ENCODE measurements at regions not wholly inside any gene's neighbourhood (a gene's known extent, or its start where the extent isn't known, plus 50 kb on each side); places are given as distances from the start of the nearest gene placed in this dataset.
"Not testable (repeated sequence)": the region's sequence is repeated elsewhere in the genome, so short reads cannot be mapped to it uniquely, and the experiment has no call there.

DNA sequence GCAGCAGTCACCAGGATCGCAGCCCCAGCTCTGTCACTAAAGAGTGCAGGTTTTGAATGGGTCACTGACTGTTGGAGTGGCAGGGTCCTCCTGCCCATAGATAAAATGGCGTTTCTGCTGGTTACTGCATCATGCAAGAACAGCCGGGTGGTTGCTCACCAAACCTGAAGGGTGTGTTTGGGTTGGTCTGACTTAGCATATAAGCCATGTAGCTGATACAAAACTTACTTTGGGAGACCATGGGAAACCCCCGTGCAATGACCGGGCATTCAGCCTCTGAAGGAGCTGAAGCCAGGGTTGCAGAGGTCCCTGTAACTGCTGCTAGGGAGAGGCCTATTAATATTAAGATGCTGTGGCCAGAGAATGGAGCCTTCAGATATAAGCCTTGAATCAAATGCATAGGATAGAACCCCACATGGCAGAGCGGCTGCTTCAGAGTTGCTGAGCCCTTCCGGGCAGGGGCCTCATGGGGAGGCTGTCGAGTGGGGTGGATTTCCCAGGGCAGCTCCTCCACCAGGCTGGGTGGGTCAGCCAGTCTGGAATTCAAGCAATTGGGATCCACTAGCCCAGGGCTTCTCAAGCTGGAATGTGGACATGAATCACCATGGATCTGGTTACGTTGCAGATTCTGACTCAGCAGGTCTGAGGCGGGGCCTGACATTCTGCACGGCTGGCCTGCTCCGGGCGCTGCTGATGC, 70.9 kb upstream of the CTBP2 start:
- Histone ChIP-seq H3K4me1 (ENCODE audit: control insufficient read depth, insufficient read depth, low read length, poor library complexity, severe bottlenecking) (no peaks in the 10 kb centered on the region), H3K27ac (ENCODE audit: insufficient read depth, low read length, poor library complexity, severe bottlenecking) (no peak overlapping the region), H3K27me3 (ENCODE audit: control insufficient read depth, insufficient read depth, low read length) (no peaks in the 10 kb centered on the region), H3K4me3 (ENCODE audit: low read depth, low read length) (no peak overlapping the region), H3K36me3 (ENCODE audit: control insufficient read depth, insufficient read depth, low read length) (no peaks in the 10 kb centered on the region), H3K9me3 (ENCODE audit: control insufficient read depth in 2 of 2, low read length in 2 of 2) (no peaks in the 10 kb centered on the region)
- Mint-ChIP-seq H3K4me3 (no peak overlapping the region), H3K27ac (no peak overlapping the region), H3K4me1 (no peaks in the 10 kb centered on the region), H3K9me3 (peaks cover 0 to 6% (median 2%) of the 10 kb centered on the region in 7 donors), H3K36me3 (no peaks in the 10 kb centered on the region), H3K27me3 (no peaks in the 10 kb centered on the region)
- DNase-seq (no peak), ATAC-seq (ENCODE audit: low read depth in 2 of 2) (no peak)

DNA sequence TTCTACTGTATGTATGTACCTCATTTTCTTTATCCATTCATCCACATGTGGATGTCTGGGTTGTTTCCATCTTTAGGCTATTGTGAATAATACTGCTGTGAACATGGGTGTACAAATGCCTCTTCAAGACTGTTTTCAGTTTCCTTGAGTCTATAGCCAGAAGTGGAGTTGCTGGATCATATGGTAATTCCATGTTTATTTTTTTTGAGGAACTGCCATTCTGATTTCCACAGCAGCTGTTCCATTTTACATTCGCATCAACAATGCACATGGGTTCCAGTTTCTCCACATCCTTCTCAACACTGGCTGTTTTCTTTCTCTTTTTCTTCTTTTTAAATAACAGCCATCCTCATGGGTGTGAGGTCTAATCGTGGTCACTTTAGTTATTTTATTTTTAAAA, 69.9 kb upstream of the CTBP2 start:
- H3K27me3 ChIP-seq (ENCODE audit: control insufficient read depth, insufficient read depth, low read length), result no peaks in the 10 kb centered on the region
- H3K27ac ChIP-seq (ENCODE audit: insufficient read depth, low read length, poor library complexity, severe bottlenecking), result no peak overlapping the region
- no peaks in the 10 kb centered on the region for H3K36me3 ChIP-seq (ENCODE audit: control insufficient read depth, insufficient read depth, low read length)
- Mint-ChIP-seq H3K4me3 (no peak overlapping the region), H3K9me3 (peaks cover 0 to 6% (median 0%) of the 10 kb centered on the region in 7 donors), H3K4me1 (no peaks in the 10 kb centered on the region), H3K27ac (no peak overlapping the region), H3K36me3 (no peaks in the 10 kb centered on the region), H3K27me3 (no peaks in the 10 kb centered on the region)
- no peaks in the 10 kb centered on the region for H3K4me1 ChIP-seq (ENCODE audit: control insufficient read depth, insufficient read depth, low read length, poor library complexity, severe bottlenecking)
- ATAC-seq (ENCODE audit: low read depth in 2 of 2) (no peak), DNase-seq (no peak)
- H3K9me3 ChIP-seq (ENCODE audit: control insufficient read depth in 2 of 2, low read length in 2 of 2), result no peaks in the 10 kb centered on the region
- H3K4me3 ChIP-seq (ENCODE audit: low read depth, low read length), result no peak overlapping the region

DNA sequence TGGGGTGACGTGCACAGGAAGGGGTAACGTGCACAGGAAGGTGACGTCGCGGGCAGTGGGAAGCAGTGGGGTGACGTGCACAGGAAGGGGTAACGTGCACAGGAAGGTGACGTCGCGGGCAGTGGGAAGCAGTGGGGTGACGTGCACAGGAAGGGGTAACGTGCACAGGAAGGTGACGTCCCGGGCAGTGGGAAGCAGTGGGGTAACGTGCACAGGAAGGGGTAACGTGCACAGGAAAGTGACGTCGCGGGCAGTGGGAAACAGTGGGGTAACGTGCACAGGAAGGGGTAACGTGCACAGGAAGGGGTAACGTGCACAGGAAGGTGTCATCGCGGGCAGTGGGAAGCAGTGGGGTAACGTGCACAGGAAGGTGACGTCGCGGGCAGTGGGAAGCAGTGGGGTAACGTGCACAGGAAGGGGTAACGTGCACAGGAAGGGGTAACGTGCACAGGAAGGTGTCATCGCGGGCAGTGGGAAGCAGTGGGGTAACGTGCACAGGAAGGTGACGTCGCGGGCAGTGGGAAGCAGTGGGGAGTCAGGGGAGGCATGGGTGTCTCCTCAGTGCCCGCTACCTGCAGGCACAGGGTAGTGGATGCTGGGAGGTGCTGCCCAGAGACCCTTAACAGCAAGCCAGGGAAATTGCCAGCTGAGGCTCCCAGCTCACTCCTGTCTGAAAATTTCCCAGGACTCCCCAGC, 68.0 kb upstream of the CTBP2 start:
- not testable (repeated sequence) for H3K36me3 Mint-ChIP-seq; H3K9me3 Mint-ChIP-seq; H3K4me1 Mint-ChIP-seq; ATAC-seq (ENCODE audit: low read depth in 2 of 2); DNase-seq; H3K27ac ChIP-seq (ENCODE audit: insufficient read depth, low read length, poor library complexity, severe bottlenecking); H3K4me1 ChIP-seq (ENCODE audit: control insufficient read depth, insufficient read depth, low read length, poor library complexity, severe bottlenecking); H3K4me3 ChIP-seq (ENCODE audit: low read depth, low read length); H3K27me3 ChIP-seq (ENCODE audit: control insufficient read depth, insufficient read depth, low read length); H3K27me3 Mint-ChIP-seq; H3K9me3 ChIP-seq (ENCODE audit: control insufficient read depth in 2 of 2, low read length in 2 of 2); H3K27ac Mint-ChIP-seq; H3K36me3 ChIP-seq (ENCODE audit: control insufficient read depth, insufficient read depth, low read length)
- H3K4me3 Mint-ChIP-seq, result peak overlapping the region in 1 of 4 donors; percentile 43

DNA sequence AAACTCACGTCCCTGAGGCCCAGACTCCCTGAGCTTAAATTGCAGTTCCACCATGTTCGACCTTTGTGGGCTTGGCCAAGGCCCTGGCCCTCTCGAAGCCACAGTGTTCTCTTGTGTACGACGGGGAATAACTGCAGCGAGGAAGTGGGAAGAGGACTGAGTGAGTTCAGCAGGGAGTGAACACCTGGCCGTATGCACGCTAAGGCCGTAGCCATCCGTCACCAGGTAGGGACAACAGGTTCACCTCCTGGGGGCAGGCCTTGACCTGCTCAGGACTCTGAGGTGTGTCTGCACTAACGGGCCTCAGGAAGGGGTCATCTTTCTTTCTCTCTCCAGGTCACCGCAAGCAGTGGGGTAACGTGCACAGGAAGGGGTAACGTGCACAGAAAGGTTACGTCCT, 67.2 kb upstream of the CTBP2 start:
- Mint-ChIP-seq H3K4me1 (no peaks in the 10 kb centered on the region), H3K4me3 (no peak overlapping the region), H3K9me3 (peaks cover 0 to 10% (median 0%) of the 10 kb centered on the region in 7 donors), H3K27me3 (no peaks in the 10 kb centered on the region), H3K27ac (peak overlapping the region in 1 of 3 donors; percentile 56), H3K36me3 (no peaks in the 10 kb centered on the region)
- H3K27me3 ChIP-seq (ENCODE audit: control insufficient read depth, insufficient read depth, low read length), result no peaks in the 10 kb centered on the region
- ATAC-seq (ENCODE audit: low read depth in 2 of 2), result no peak
- no peaks in the 10 kb centered on the region for H3K4me1 ChIP-seq (ENCODE audit: control insufficient read depth, insufficient read depth, low read length, poor library complexity, severe bottlenecking)
- H3K9me3 ChIP-seq (ENCODE audit: control insufficient read depth in 2 of 2, low read length in 2 of 2), result no peaks in the 10 kb centered on the region
- H3K27ac ChIP-seq (ENCODE audit: insufficient read depth, low read length, poor library complexity, severe bottlenecking), result no peak overlapping the region
- no peak overlapping the region for H3K4me3 ChIP-seq (ENCODE audit: low read depth, low read length)
- no peak for DNase-seq
- no peaks in the 10 kb centered on the region for H3K36me3 ChIP-seq (ENCODE audit: control insufficient read depth, insufficient read depth, low read length)

DNA sequence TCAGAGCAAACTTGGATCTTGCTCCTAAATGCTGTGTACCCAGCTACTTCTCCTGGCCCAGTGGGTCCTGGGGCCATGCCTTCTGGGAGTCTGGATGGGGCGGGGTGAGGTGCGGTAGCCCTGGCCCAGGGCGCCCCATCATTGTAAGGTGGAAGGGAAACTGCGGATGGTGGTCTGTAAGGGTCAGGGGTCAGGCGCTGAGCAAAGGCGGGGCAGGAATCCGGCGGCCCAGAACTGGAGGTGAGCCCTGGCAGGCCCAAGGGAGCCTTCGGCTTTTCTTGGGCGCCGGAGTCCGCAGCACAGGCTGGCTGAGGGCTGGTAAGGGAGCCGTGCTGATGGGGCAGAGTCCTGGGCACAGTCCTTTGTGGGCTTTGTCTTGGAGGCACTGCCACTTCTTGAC, 66.5 kb upstream of the CTBP2 start:
- H3K9me3 ChIP-seq (ENCODE audit: control insufficient read depth in 2 of 2, low read length in 2 of 2), result no peaks in the 10 kb centered on the region
- peaks cover 0 to 10% (median 0%) of the 10 kb centered on the region in 7 donors for H3K9me3 Mint-ChIP-seq
- no peaks in the 10 kb centered on the region for H3K4me1 Mint-ChIP-seq
- H3K27ac Mint-ChIP-seq, result no peak overlapping the region
- no peaks in the 10 kb centered on the region for H3K36me3 ChIP-seq (ENCODE audit: control insufficient read depth, insufficient read depth, low read length)
- no peak overlapping the region for H3K27ac ChIP-seq (ENCODE audit: insufficient read depth, low read length, poor library complexity, severe bottlenecking)
- H3K4me1 ChIP-seq (ENCODE audit: control insufficient read depth, insufficient read depth, low read length, poor library complexity, severe bottlenecking), result no peaks in the 10 kb centered on the region
- H3K4me3 Mint-ChIP-seq, result no peak overlapping the region
- H3K27me3 ChIP-seq (ENCODE audit: control insufficient read depth, insufficient read depth, low read length), result no peaks in the 10 kb centered on the region
- no peak overlapping the region for H3K4me3 ChIP-seq (ENCODE audit: low read depth, low read length)
- DNase-seq (no peak), ATAC-seq (ENCODE audit: low read depth in 2 of 2) (no peak)
- no peaks in the 10 kb centered on the region for H3K27me3 Mint-ChIP-seq
- H3K36me3 Mint-ChIP-seq, result no peaks in the 10 kb centered on the region

DNA sequence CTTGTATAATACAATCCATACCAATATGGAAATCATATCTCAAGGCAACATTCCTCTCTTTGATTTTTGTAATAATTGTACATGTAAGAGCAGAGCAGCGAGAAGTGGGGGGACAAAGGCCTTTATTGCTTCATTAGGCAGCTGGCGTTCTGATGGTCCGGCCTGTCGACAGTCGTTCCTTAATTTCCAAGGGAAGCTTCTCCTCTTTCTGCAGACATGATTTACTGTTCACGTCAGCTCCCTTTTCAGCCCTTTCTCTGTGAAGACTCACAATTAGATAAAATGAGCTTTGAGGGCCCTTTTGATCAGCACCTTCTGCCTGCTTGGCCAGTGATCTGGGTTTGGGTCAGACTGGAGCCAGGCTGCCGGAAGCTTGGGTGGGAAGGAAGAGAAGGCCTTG, 65.6 kb upstream of the CTBP2 start:
- no peaks in the 10 kb centered on the region for H3K27me3 ChIP-seq (ENCODE audit: control insufficient read depth, insufficient read depth, low read length)
- H3K27ac ChIP-seq (ENCODE audit: insufficient read depth, low read length, poor library complexity, severe bottlenecking), result no peak overlapping the region
- no peaks in the 10 kb centered on the region for H3K27me3 Mint-ChIP-seq
- H3K4me3 Mint-ChIP-seq, result no peak overlapping the region
- no peaks in the 10 kb centered on the region for H3K4me1 ChIP-seq (ENCODE audit: control insufficient read depth, insufficient read depth, low read length, poor library complexity, severe bottlenecking)
- no peaks in the 10 kb centered on the region for H3K36me3 ChIP-seq (ENCODE audit: control insufficient read depth, insufficient read depth, low read length)
- no peak overlapping the region for H3K4me3 ChIP-seq (ENCODE audit: low read depth, low read length)
- DNase-seq, result no peak
- H3K36me3 Mint-ChIP-seq, result no peaks in the 10 kb centered on the region
- H3K4me1 Mint-ChIP-seq, result no peaks in the 10 kb centered on the region
- no peak for ATAC-seq (ENCODE audit: low read depth in 2 of 2)
- no peaks in the 10 kb centered on the region for H3K9me3 ChIP-seq (ENCODE audit: control insufficient read depth in 2 of 2, low read length in 2 of 2)
- H3K9me3 Mint-ChIP-seq, result peaks cover 0 to 10% (median 0%) of the 10 kb centered on the region in 7 donors
- no peak overlapping the region for H3K27ac Mint-ChIP-seq

DNA sequence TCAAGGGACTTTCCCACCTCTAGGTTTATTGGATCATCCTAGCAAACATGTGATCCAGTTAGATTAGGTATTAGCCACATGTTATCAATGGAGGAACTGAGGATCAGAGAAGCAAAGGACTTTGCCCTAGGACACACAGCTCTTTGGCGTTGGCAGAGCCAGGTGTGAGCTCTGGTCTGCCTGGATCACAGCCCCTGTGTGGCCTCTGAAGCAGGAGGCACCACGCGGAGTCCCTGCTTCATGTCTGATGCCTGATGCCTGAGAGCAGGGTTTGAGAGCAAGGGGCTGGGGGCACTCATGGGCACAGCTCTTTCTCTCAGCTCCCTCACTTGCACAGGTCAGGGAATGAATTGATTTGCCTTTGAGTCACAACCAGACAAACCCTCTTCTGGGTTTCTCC, 64.7 kb upstream of the CTBP2 start:
- DNase-seq (no peak), ATAC-seq (ENCODE audit: low read depth in 2 of 2) (no peak)
- Histone ChIP-seq H3K4me3 (ENCODE audit: low read depth, low read length) (no peak overlapping the region), H3K27me3 (ENCODE audit: control insufficient read depth, insufficient read depth, low read length) (no peaks in the 10 kb centered on the region), H3K9me3 (ENCODE audit: control insufficient read depth in 2 of 2, low read length in 2 of 2) (no peaks in the 10 kb centered on the region), H3K27ac (ENCODE audit: insufficient read depth, low read length, poor library complexity, severe bottlenecking) (no peak overlapping the region), H3K4me1 (ENCODE audit: control insufficient read depth, insufficient read depth, low read length, poor library complexity, severe bottlenecking) (no peaks in the 10 kb centered on the region), H3K36me3 (ENCODE audit: control insufficient read depth, insufficient read depth, low read length) (no peaks in the 10 kb centered on the region)
- Mint-ChIP-seq H3K4me1 (no peaks in the 10 kb centered on the region), H3K27me3 (no peaks in the 10 kb centered on the region), H3K27ac (no peak overlapping the region), H3K9me3 (peaks cover 0 to 10% (median 0%) of the 10 kb centered on the region in 7 donors), H3K36me3 (no peaks in the 10 kb centered on the region), H3K4me3 (no peak overlapping the region)
